ENCODE measurements at regions not wholly inside any gene's neighbourhood (a gene's known extent, or its start where the extent isn't known, plus 50 kb on each side); places are given as distances from the start of the nearest gene placed in this dataset.
"Not testable (repeated sequence)": the region's sequence is repeated elsewhere in the genome, so short reads cannot be mapped to it uniquely, and the experiment has no call there.

- intact Hi-C loops (cut with DNase I), result no loop called here
- DNase-seq (ENCODE audit: low spot score), result no peak
Observed at GRCh38 chr7:39819514-39819913, 130.5 kb upstream of the CDK13 start.

- no peak for DNase-seq (ENCODE audit: low spot score)
- intact Hi-C loops (cut with DNase I), result no loop called here
Observed at GRCh38 chr7:39824456-39825200, 125.4 kb upstream of the CDK13 start.

GRCh38 chr7:39825401-39825980 lies 124.6 kb upstream of the CDK13 start:
- intact Hi-C loops (cut with DNase I), result no loop called here
- no peak for DNase-seq (ENCODE audit: low spot score)

- no peak for DNase-seq (ENCODE audit: low spot score)
- intact Hi-C loops (cut with DNase I), result no loop called here
Observed at GRCh38 chr7:39826166-39826565, 123.9 kb upstream of the CDK13 start.

GRCh38 chr7:39827571-39827970 lies 122.5 kb upstream of the CDK13 start:
- intact Hi-C loops (cut with DNase I), result no loop called here

GRCh38 chr7:39829028-39829427 lies 121.0 kb upstream of the CDK13 start:
- no peak for DNase-seq (ENCODE audit: low spot score)

More at GRCh38 chr7:39827571-39827970, 122.5 kb upstream of the CDK13 start:
- no peak for DNase-seq (ENCODE audit: low spot score)

GRCh38 chr7:39832519-39833085 lies 117.5 kb upstream of the CDK13 start:
- intact Hi-C loops (cut with DNase I), result no loop called here

More at GRCh38 chr7:39829028-39829427, 121.0 kb upstream of the CDK13 start:
- intact Hi-C loops (cut with DNase I), result no loop called here

GRCh38 chr7:39833180-39833799 lies 116.8 kb upstream of the CDK13 start:
- peak; percentile 79 for DNase-seq (ENCODE audit: low spot score)
- intact Hi-C loops (cut with DNase I), result not testable (repeated sequence)

More at GRCh38 chr7:39832519-39833085, 117.5 kb upstream of the CDK13 start:
- DNase-seq (ENCODE audit: low spot score), result no peak

- DNase-seq (ENCODE audit: low spot score); intact Hi-C loops (cut with DNase I): not testable (repeated sequence)
Observed at GRCh38 chr7:39833865-39834634, 116.0 kb upstream of the CDK13 start.

- intact Hi-C loops (cut with DNase I), result no loop called here
- no peak for DNase-seq (ENCODE audit: low spot score)
Observed at GRCh38 chr7:39838326-39838725, 111.7 kb upstream of the CDK13 start.

- intact Hi-C loops (cut with DNase I), result no loop called here
- DNase-seq (ENCODE audit: low spot score), result no peak
Observed at GRCh38 chr7:39845006-39845405, 105.0 kb upstream of the CDK13 start.

- intact Hi-C loops (cut with DNase I), result no loop called here
- no peak for DNase-seq (ENCODE audit: low spot score)
Observed at GRCh38 chr7:39847227-39847626, 102.8 kb upstream of the CDK13 start.

- intact Hi-C loops (cut with DNase I), result no loop called here
- DNase-seq (ENCODE audit: low spot score), result no peak
Observed at GRCh38 chr7:39851466-39852045, 98.5 kb upstream of the CDK13 start.

- intact Hi-C loops (cut with DNase I); DNase-seq (ENCODE audit: low spot score): not testable (repeated sequence)
Observed at GRCh38 chr7:39854616-39855324, 95.3 kb upstream of the CDK13 start.

- DNase-seq (ENCODE audit: low spot score), result no peak
- intact Hi-C loops (cut with DNase I), result no loop called here
Observed at GRCh38 chr7:39855325-39855674, 94.8 kb upstream of the CDK13 start.

GRCh38 chr7:39863675-39864322 lies 86.3 kb upstream of the CDK13 start:
- intact Hi-C loops (cut with DNase I); DNase-seq (ENCODE audit: low spot score): not testable (repeated sequence)

GRCh38 chr7:39869888-39870522 lies 80.1 kb upstream of the CDK13 start:
- intact Hi-C loops (cut with DNase I); DNase-seq (ENCODE audit: low spot score): not testable (repeated sequence)

GRCh38 chr7:39871610-39872009 lies 78.4 kb upstream of the CDK13 start:
- intact Hi-C loops (cut with DNase I); DNase-seq (ENCODE audit: low spot score): not testable (repeated sequence)

Data from posterior vena cava (tissue), 2 donors.